ENCODE measurements at regions not wholly inside any gene's neighbourhood (a gene's known extent, or its start where the extent isn't known, plus 50 kb on each side); places are given as distances from the start of the nearest gene placed in this dataset.

DNA sequence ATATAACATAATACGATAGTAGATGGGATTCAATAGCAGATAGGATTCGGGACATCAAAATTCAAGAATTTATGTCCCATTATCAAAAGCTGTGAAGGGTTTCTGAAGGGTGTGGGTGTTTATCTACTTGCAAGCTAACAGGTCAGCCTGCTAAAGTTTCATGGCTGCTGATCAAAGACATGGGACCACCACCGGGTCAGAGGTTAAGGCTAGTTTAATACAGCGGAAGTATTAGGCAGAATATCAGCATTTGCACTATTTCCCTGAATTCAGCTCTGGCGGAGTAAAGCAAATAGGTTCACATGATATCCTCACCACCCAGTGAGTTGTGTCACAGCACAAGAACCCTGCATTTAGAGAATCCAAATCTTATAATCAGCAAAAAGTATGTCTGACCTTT, 82.5 kb downstream of the DSEL start:
- no peak overlapping the region for H3K27ac Mint-ChIP-seq
- 93% methylated on average over 2 of the region's 5 CpGs for WGBS (ENCODE audit: insufficient coverage)

DNA sequence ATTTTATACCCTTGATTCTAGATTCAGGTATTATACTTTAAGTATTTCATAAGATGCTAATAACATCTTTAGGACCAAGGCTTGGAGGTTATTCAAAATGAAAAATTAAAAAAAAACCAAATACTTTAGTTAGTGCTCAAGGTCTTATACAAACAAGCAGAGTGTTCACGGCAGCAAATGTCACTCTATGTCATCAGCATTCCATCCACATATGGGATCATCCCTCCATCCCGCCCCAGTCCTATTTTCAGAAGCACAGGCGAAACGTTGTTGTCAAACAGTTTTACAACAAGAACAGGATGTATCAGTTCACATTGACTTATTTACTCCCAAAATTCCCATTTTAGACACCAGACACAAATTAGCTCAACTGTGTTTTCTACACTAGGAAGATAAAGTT, 83.7 kb downstream of the DSEL start:
- Histone ChIP-seq H3K79me2 (ENCODE audit: insufficient read depth, low read length) (no peaks in the 10 kb centered on the region), H3K27ac (ENCODE audit: low read depth in 1 of 2, low read length in 2 of 2) (no peak overlapping the region), H2AFZ (ENCODE audit: insufficient read depth, low read depth, low read length, poor library complexity, severe bottlenecking) (no peak overlapping the region), H3K9me3 (replicated peaks in 1 of 2; ENCODE audit: control insufficient read depth in 1 of 2, insufficient read depth in 1 of 2, low read length in 2 of 2) (no peaks in the 10 kb centered on the region), H3K4me2 (replicated peaks; ENCODE audit: extremely low read depth, low read length, poor library complexity, severe bottlenecking) (no peak overlapping the region), H3K9ac (ENCODE audit: insufficient read depth, low read length, poor library complexity, severe bottlenecking) (no peak overlapping the region), H3K27me3 (ENCODE audit: control insufficient read depth in 2 of 2, insufficient read depth in 2 of 2, low read length in 2 of 2) (no peaks in the 10 kb centered on the region), H3K36me3 (replicated peaks in 1 of 2; ENCODE audit: control insufficient read depth in 1 of 2, insufficient read depth in 2 of 2, low read length in 2 of 2) (no peaks in the 10 kb centered on the region), H3K4me1 (ENCODE audit: control insufficient read depth in 1 of 2, insufficient read depth in 2 of 2, low read length in 2 of 2) (no peaks in the 10 kb centered on the region), H4K20me1 (ENCODE audit: insufficient read depth, low read length) (no peaks in the 10 kb centered on the region), H3K4me3 (replicated peaks in 1 of 3; ENCODE audit: low read depth in 2 of 3, low read length in 3 of 3) (no peak overlapping the region)
- 84% methylated on average over 2 of the region's 4 CpGs for WGBS (ENCODE audit: insufficient coverage)
- H3K4me3 Mint-ChIP-seq, result no peak overlapping the region
- H3K36me3 Mint-ChIP-seq, result no peaks in the 10 kb centered on the region
- H3K9me3 Mint-ChIP-seq, result peaks cover 2 to 4% (median 3%) of the 10 kb centered on the region in 7 donors
- no peak overlapping the region for H3K27ac Mint-ChIP-seq
- intact Hi-C loops (cut with micrococcal nuclease), result no loop called here
- DNase-seq, result no peak
- TF ChIP-seq, protein P1, sequence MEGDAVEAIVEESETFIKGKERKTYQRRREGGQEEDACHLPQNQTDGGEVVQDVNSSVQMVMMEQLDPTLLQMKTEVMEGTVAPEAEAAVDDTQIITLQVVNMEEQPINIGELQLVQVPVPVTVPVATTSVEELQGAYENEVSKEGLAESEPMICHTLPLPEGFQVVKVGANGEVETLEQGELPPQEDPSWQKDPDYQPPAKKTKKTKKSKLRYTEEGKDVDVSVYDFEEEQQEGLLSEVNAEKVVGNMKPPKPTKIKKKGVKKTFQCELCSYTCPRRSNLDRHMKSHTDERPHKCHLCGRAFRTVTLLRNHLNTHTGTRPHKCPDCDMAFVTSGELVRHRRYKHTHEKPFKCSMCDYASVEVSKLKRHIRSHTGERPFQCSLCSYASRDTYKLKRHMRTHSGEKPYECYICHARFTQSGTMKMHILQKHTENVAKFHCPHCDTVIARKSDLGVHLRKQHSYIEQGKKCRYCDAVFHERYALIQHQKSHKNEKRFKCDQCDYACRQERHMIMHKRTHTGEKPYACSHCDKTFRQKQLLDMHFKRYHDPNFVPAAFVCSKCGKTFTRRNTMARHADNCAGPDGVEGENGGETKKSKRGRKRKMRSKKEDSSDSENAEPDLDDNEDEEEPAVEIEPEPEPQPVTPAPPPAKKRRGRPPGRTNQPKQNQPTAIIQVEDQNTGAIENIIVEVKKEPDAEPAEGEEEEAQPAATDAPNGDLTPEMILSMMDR (IDR thresholded peaks at IDR 0.05), result no peak
- H3K4me1 Mint-ChIP-seq, result no peaks in the 10 kb centered on the region
- no peaks in the 10 kb centered on the region for H3K27me3 Mint-ChIP-seq (ENCODE audit: low read depth in 3 of 3)

More for the DNA sequence above, 82.5 kb downstream of the DSEL start:
- H3K9ac ChIP-seq (ENCODE audit: insufficient read depth, low read length, poor library complexity, severe bottlenecking), result no peak overlapping the region
- H3K27ac ChIP-seq (ENCODE audit: low read depth in 1 of 2, low read length in 2 of 2), result no peak overlapping the region
- Mint-ChIP-seq H3K27me3 (ENCODE audit: low read depth in 3 of 3) (no peaks in the 10 kb centered on the region), H3K4me3 (no peak overlapping the region), H3K4me1 (no peaks in the 10 kb centered on the region), H3K36me3 (no peaks in the 10 kb centered on the region), H3K9me3 (peaks cover 2 to 7% (median 3%) of the 10 kb centered on the region in 7 donors)
- TF ChIP-seq, protein P1 (IDR thresholded peaks at IDR 0.05), result no peak
- no peaks in the 10 kb centered on the region for H4K20me1 ChIP-seq (ENCODE audit: insufficient read depth, low read length)
- intact Hi-C loops (cut with micrococcal nuclease), result no loop called here
- no peak for DNase-seq
- no peaks in the 10 kb centered on the region for H3K36me3 ChIP-seq (replicated peaks in 1 of 2; ENCODE audit: control insufficient read depth in 1 of 2, insufficient read depth in 2 of 2, low read length in 2 of 2)
- H2AFZ ChIP-seq (ENCODE audit: insufficient read depth, low read depth, low read length, poor library complexity, severe bottlenecking), result no peak overlapping the region
- no peak overlapping the region for H3K4me2 ChIP-seq (replicated peaks; ENCODE audit: extremely low read depth, low read length, poor library complexity, severe bottlenecking)
- H3K4me3 ChIP-seq (replicated peaks in 1 of 3; ENCODE audit: low read depth in 2 of 3, low read length in 3 of 3), result no peak overlapping the region
- no peaks in the 10 kb centered on the region for H3K9me3 ChIP-seq (replicated peaks in 1 of 2; ENCODE audit: control insufficient read depth in 1 of 2, insufficient read depth in 1 of 2, low read length in 2 of 2)
- no peaks in the 10 kb centered on the region for H3K27me3 ChIP-seq (ENCODE audit: control insufficient read depth in 2 of 2, insufficient read depth in 2 of 2, low read length in 2 of 2)
- H3K4me1 ChIP-seq (ENCODE audit: control insufficient read depth in 1 of 2, insufficient read depth in 2 of 2, low read length in 2 of 2), result no peaks in the 10 kb centered on the region
- H3K79me2 ChIP-seq (ENCODE audit: insufficient read depth, low read length), result no peaks in the 10 kb centered on the region
